BE2C (cell line): ENCODE measurements at regions not wholly inside any gene's neighbourhood (a gene's known extent, or its start where the extent isn't known, plus 50 kb on each side); places are given as distances from the start of the nearest gene placed in this dataset.
A peak's percentile ranks its signal among the peaks of the same experiment; 100 is the strongest.

Source experiments
- DNase-seq: peaks from one replicate; pipeline ENCODE4 v3.0.0-alpha.2; 2020
- H3K27me3 ChIP-seq: fragments of 250-450 bp; sonication (Bioruptor Pico); 2 replicates; pipeline ENCODE4 v1.5.1; 2020; ENCODE audit warnings: mild to moderate bottlenecking
- H3K36me3 ChIP-seq: fragments of 250-450 bp; sonication (Bioruptor Pico); 2 replicates; pipeline ENCODE4 v1.5.1; 2020; ENCODE audit warnings: mild to moderate bottlenecking
- H3K4me1 ChIP-seq: fragments of 250-450 bp; sonication (Bioruptor Pico); 2 replicates; pipeline ENCODE4 v1.5.1; 2020
- H3K4me3 ChIP-seq: 2 replicates; pipeline ENCODE4 v1.5.1; 2011; ENCODE audit warnings: low read depth, low read length
- H3K9me3 ChIP-seq: fragments of 250-450 bp; sonication (Bioruptor Pico); 2 replicates; pipeline ENCODE4 v1.5.1; 2020
- TF ChIP-seq, protein P1 (sequence below): IDR thresholded peaks from 2 replicates; pipeline ENCODE4 v1.5.1; 2012; ENCODE audit warnings: mild to moderate bottlenecking, low read depth, low read length

DNA sequence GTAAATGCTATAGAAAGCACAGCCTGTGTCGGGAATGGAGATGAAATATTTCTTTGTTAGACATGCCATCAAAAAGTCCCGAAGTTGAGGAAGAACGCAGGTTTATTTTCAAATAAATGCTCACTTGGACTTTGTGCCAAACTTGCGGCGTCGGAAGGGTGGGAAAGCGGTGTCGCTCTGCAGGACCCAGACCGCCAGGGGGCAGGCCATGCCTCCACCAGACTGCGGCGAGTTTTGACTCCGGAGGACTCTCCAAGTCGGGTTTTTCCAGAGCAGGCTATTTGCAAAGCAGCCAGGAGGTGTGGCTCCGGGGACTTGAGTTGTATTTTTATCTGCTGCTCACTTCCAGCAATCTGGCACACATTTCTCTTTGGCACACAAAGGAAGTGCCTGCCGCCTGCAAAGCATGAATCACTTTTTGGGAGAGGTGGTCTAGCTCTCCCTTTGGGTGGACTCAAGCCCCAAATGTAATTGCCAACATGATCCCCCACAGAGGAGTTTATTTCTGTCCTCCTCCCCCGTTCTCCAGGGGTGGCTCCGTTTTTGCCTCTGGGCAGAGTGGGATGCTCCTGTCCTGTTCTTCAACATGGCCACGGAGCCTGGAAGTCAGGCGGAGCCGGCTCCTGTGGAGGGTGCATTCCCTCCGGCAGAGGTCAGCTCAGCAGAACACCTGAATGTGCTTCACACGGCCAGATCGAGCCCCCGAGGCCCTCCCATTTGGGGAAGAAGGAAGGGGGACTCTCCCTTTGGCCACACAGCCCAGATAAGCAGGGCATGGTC, 82.3 kb upstream of the GPR26 start:
- Histone ChIP-seq H3K27me3 (peaks cover 27% of the 10 kb centered on the region), H3K9me3 (no peaks in the 10 kb centered on the region), H3K36me3 (no peaks in the 10 kb centered on the region), H3K4me1 (no peaks in the 10 kb centered on the region), H3K4me3 (no peak overlapping the region)
- TF ChIP-seq, protein P1, sequence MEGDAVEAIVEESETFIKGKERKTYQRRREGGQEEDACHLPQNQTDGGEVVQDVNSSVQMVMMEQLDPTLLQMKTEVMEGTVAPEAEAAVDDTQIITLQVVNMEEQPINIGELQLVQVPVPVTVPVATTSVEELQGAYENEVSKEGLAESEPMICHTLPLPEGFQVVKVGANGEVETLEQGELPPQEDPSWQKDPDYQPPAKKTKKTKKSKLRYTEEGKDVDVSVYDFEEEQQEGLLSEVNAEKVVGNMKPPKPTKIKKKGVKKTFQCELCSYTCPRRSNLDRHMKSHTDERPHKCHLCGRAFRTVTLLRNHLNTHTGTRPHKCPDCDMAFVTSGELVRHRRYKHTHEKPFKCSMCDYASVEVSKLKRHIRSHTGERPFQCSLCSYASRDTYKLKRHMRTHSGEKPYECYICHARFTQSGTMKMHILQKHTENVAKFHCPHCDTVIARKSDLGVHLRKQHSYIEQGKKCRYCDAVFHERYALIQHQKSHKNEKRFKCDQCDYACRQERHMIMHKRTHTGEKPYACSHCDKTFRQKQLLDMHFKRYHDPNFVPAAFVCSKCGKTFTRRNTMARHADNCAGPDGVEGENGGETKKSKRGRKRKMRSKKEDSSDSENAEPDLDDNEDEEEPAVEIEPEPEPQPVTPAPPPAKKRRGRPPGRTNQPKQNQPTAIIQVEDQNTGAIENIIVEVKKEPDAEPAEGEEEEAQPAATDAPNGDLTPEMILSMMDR = peak; percentile 88
- peak; percentile 82 for DNase-seq

DNA sequence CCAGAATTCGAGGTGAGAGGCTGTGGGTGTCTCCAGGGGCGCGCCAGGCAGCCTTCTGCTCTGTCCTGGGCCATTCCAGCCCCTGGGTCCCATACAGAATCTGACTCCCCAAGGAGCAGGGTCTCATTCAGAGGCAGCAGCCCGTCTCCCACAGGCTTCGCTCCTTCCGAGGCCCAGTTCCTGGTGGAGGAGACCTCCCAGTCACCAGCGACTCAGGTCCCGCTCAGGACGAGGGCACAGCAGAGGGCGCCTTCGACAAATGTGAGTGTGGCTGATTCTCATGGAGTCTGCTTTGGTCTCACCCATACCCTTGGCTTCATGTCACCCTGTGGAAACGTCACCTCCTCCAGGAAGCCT, 81.8 kb upstream of the GPR26 start:
- H3K27me3 ChIP-seq = peaks cover 27% of the 10 kb centered on the region
- H3K4me3 ChIP-seq = no peak overlapping the region
- H3K4me1 ChIP-seq = no peaks in the 10 kb centered on the region
- H3K9me3 ChIP-seq = no peaks in the 10 kb centered on the region
- no peak for DNase-seq
- no peaks in the 10 kb centered on the region for H3K36me3 ChIP-seq
- TF ChIP-seq, protein P1 = no peak

DNA sequence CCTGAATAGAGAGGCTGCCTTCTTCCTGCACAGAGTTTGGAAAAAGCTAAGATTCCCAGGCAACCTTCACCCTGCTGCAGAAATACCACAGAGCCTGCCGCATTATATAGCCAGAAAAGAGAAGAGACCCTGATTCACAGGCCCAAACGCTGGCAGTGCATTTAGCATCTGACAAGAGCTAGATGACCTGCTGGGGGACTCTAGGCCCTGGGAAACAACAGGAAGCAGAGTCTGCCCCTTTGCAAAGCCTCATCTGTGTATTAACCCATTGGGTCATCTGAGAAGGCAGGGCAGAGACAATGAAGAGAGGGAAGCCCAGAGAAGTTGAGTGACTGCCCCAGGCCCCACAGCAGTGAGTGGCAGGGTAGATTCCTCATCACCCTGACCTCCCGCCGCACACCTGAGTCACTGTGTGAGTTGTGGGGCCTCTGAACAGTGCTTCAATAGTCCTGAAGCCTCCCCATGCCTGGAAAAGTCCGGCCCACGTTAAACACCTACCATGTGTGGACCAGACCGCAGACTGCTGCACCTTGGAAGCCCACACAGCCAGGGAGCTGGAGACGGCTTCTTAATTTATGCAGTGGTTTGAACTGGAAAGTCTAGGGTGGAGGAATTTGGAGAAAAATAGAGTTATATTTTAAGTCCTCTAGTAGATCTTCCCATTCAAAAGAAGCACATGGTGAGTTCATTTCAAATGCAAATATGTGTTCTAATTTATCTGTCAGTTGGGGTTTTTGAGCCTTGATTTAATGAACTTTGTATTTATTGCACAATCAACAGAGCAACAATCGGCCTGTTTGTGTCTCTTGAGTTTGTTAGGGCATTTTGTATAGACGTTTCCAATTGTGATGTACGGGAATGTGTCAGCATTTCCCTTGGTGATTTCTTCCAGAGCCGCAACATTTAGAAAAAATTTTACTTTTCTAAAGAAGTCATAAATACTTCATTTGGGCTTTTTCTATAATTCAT, 80.4 kb upstream of the GPR26 start:
- H3K4me3 ChIP-seq = no peak overlapping the region
- no peak for DNase-seq
- TF ChIP-seq, protein P1 = no peak
- no peaks in the 10 kb centered on the region for H3K9me3 ChIP-seq
- H3K27me3 ChIP-seq = peaks cover 25% of the 10 kb centered on the region
- H3K36me3 ChIP-seq = no peaks in the 10 kb centered on the region
- no peaks in the 10 kb centered on the region for H3K4me1 ChIP-seq

DNA sequence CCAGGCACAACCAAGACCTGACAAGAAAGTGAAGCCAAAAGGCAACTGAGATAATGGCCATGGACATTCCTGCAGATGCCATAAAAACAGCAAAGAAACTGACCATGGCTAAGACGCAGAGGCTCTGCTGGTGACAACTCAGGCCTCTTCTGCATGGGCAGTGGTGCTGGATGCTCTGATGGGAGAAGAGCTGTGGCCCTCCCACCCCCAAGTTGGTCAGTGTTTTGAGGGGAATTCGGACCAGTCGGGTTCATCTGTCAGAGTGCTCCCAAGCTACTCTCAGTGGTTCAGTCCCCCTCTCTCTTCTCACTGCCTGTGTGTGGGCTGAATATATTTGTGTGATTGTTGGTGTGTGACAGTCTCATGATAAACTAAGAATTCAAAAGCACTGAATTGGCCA, 79.0 kb upstream of the GPR26 start:
- no peaks in the 10 kb centered on the region for H3K4me1 ChIP-seq
- TF ChIP-seq, protein P1 = no peak
- H3K36me3 ChIP-seq = no peaks in the 10 kb centered on the region
- no peaks in the 10 kb centered on the region for H3K9me3 ChIP-seq
- DNase-seq = no peak
- no peak overlapping the region for H3K4me3 ChIP-seq
- H3K27me3 ChIP-seq = peaks cover 25% of the 10 kb centered on the region

DNA sequence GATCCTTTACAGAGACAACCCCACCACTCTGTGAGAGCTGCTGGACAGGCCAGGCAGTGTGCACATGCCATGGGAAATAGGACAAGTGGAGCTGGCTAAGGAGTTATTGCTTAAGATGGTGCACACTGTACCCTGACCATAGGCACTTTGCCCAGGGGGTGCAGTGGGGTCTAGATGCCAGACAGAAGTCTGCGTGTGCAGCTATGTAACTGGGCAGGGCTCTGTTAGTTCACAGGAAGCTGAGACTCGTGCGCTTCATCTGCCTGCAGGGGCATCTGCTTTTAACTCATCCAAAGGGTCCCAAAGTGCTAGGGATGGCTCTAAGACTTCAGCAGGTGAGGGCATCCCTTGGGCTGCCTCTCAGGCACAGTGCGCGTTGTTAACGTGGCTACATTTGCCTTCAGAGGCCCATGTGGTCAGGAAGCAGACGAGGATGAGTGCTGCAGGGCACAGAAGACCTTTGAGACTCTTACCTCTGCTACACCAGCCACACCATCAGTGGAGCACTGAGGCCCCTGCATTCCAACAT, 77.7 kb upstream of the GPR26 start:
- DNase-seq = no peak
- no peaks in the 10 kb centered on the region for H3K36me3 ChIP-seq

More for the DNA sequence above, 77.7 kb upstream of the GPR26 start:
- Histone ChIP-seq H3K9me3 (no peaks in the 10 kb centered on the region), H3K27me3 (peaks cover 12% of the 10 kb centered on the region), H3K4me3 (no peak overlapping the region), H3K4me1 (no peaks in the 10 kb centered on the region)
- TF ChIP-seq, protein P1 = no peak
